GM23338 (cell line): ENCODE measurements at regions not wholly inside any gene's neighbourhood (a gene's known extent, or its start where the extent isn't known, plus 50 kb on each side); places are given as distances from the start of the nearest gene placed in this dataset.

Experiments used
- ATAC-seq: fragments of 200-7000 bp; cut with Tn5 transposase; 3 replicates; pipeline ENCODE4 v1.9.1; 2020
- DNase-seq: peaks from one replicate; pipeline ENCODE4 v3.0.0-alpha.2; 2015; ENCODE audit warnings: low spot score
- H2AFZ ChIP-seq: fragments of 200-600 bp; sonication (generic); 2 replicates; pipeline ENCODE4 v1.8.0; 2016; ENCODE audit warnings: antibody characterized with exemption, mild to moderate bottlenecking, moderate library complexity
- H3F3A ChIP-seq: fragments of 200-600 bp; sonication (generic); replicated peaks from 2 replicates; pipeline ENCODE4 v1.8.0; 2017; ENCODE audit warnings: antibody characterized with exemption, mixed run types, low read depth
- H3K27ac ChIP-seq: fragments of 200-600 bp; sonication (generic); 2 replicates; pipeline ENCODE4 v1.6.1; 2016; ENCODE audit warnings: low read depth
- H3K27me3 ChIP-seq: fragments of 200-600 bp; sonication (generic); 2 replicates; pipeline ENCODE4 v1.8.0; 2016; ENCODE audit warnings: mild to moderate bottlenecking, mixed run types, moderate library complexity; ENCODE audit not compliant: insufficient read depth
- H3K36me3 ChIP-seq: fragments of 200-600 bp; sonication (generic); 2 replicates; pipeline ENCODE4 v1.8.0; 2016; ENCODE audit warnings: mild to moderate bottlenecking; ENCODE audit not compliant: insufficient read depth
- H3K4me1 ChIP-seq: fragments of 200-600 bp; sonication (generic); 2 replicates; pipeline ENCODE4 v1.8.0; 2016; ENCODE audit warnings: mild to moderate bottlenecking, moderate library complexity; ENCODE audit not compliant: insufficient read depth
- H3K4me2 ChIP-seq: fragments of 200-600 bp; sonication (generic); 2 replicates; pipeline ENCODE4 v1.7.1; 2017; ENCODE audit warnings: mixed run types
- H3K4me3 ChIP-seq: fragments of 200-600 bp; sonication (generic); 2 replicates; pipeline ENCODE4 v1.6.1; 2016; ENCODE audit warnings: mixed run types
- H3K79me2 ChIP-seq: fragments of 200-600 bp; sonication (generic); replicated peaks from 2 replicates; pipeline ENCODE4 v1.8.0; 2017; ENCODE audit warnings: mild to moderate bottlenecking; ENCODE audit not compliant: insufficient read depth
- H3K9me2 ChIP-seq: fragments of 200-600 bp; sonication (generic); 2 replicates; pipeline ENCODE4 v1.8.0; 2017; ENCODE audit not compliant: insufficient read depth
- H4K20me1 ChIP-seq: fragments of 200-600 bp; sonication (generic); replicated peaks from 2 replicates; pipeline ENCODE4 v1.8.0; 2017; ENCODE audit warnings: mild to moderate bottlenecking; ENCODE audit not compliant: insufficient read depth
- H3K27ac Mint-ChIP-seq: 2 replicates; pipeline ENCODE4 v1.8.0; 2020; ENCODE audit warnings: inconsistent platforms, mild to moderate bottlenecking, moderate library complexity, mixed read lengths
- H3K27me3 Mint-ChIP-seq: 3 replicates; pipeline ENCODE4 v1.8.0; 2022; ENCODE audit warnings: low read depth, mild to moderate bottlenecking, moderate library complexity, mixed read lengths, inconsistent platforms; ENCODE audit not compliant: insufficient read depth, poor library complexity
- H3K36me3 Mint-ChIP-seq: 3 replicates; pipeline ENCODE4 v1.8.0; 2021; ENCODE audit warnings: low read depth, mild to moderate bottlenecking, inconsistent platforms, moderate library complexity, mixed read lengths
- H3K4me1 Mint-ChIP-seq: 3 replicates; pipeline ENCODE4 v1.8.0; 2020; ENCODE audit warnings: mild to moderate bottlenecking, inconsistent platforms, mixed read lengths
- H3K4me3 Mint-ChIP-seq: 3 replicates; pipeline ENCODE4 v1.8.0; 2021; ENCODE audit warnings: moderate library complexity, mild to moderate bottlenecking, inconsistent platforms, mixed read lengths
- H3K9me3 Mint-ChIP-seq: 3 replicates; pipeline ENCODE4 v1.8.0; 2020; ENCODE audit warnings: moderate library complexity, mild to moderate bottlenecking, inconsistent platforms, mixed read lengths
- CREB1 ChIP-seq: fragments of 250-450 bp; sonication (Bioruptor Pico); IDR thresholded peaks from 2 replicates; pipeline ENCODE4 v1.5.0; 2020; ENCODE audit warnings: low read depth, mild to moderate bottlenecking, moderate library complexity
- CTCF ChIP-seq, 2 experiments: fragments of 200-600 bp in 1 of 2; sonication (generic) in 1 of 2; conservative IDR thresholded peaks; 2 replicates each; pipeline versions ENCODE4 v1.5.1 to v1.6.1; 2016 to 2017; ENCODE audit warnings: antibody characterized with exemption in 2 of 2, low read depth in 2 of 2, mild to moderate bottlenecking in 2 of 2, moderate library complexity in 1 of 2
- ETS1 ChIP-seq: IDR thresholded peaks from 2 replicates; pipeline ENCODE4 v1.6.1; 2016; ENCODE audit warnings: antibody characterized with exemption
- EZH2 ChIP-seq: fragments of 200-600 bp; sonication (generic); IDR thresholded peaks from one replicate; pipeline ENCODE4 v1.8.0; 2017; ENCODE audit warnings: antibody characterized with exemption, mild to moderate bottlenecking, low read depth; ENCODE audit not compliant: unreplicated experiment
- EZH2phosphoT487 ChIP-seq: fragments of 200-600 bp; sonication (generic); IDR thresholded peaks from one replicate; pipeline ENCODE4 v1.8.1; 2018; ENCODE audit warnings: antibody characterized with exemption; ENCODE audit not compliant: unreplicated experiment
- JUNB ChIP-seq: IDR thresholded peaks from one replicate; pipeline ENCODE4 v1.6.1; 2016; ENCODE audit warnings: antibody characterized with exemption; ENCODE audit not compliant: unreplicated experiment
- NANOG ChIP-seq: IDR thresholded peaks from 2 replicates; pipeline ENCODE4 v1.6.1; 2016; ENCODE audit warnings: antibody characterized with exemption, borderline replicate concordance
- POLR2AphosphoS5 ChIP-seq: IDR thresholded peaks from 2 replicates; pipeline ENCODE4 v1.6.1; 2016; ENCODE audit warnings: antibody characterized with exemption, low read depth
- REST ChIP-seq: IDR thresholded peaks from one replicate; pipeline ENCODE4 v1.6.1; 2018; ENCODE audit warnings: antibody characterized with exemption; ENCODE audit not compliant: unreplicated experiment
- STAT1 ChIP-seq: IDR thresholded peaks from one replicate; pipeline ENCODE4 v1.6.1; 2016; ENCODE audit warnings: antibody characterized with exemption; ENCODE audit not compliant: unreplicated experiment
- ZNF114 ChIP-seq: fragments of 250-450 bp; sonication (Bioruptor Pico); IDR thresholded peaks from 2 replicates; pipeline ENCODE4 v1.5.0; 2020; ENCODE audit warnings: mild to moderate bottlenecking, moderate library complexity
- ZNF331 ChIP-seq: fragments of 250-450 bp; sonication (Bioruptor Pico); IDR thresholded peaks from 2 replicates; pipeline ENCODE4 v1.5.0; 2020; ENCODE audit warnings: low read depth, mild to moderate bottlenecking, moderate library complexity
- ZNF462 ChIP-seq: fragments of 250-450 bp; sonication (Bioruptor Pico); IDR thresholded peaks from 2 replicates; pipeline ENCODE4 v1.5.0; 2020; ENCODE audit warnings: mild to moderate bottlenecking, moderate library complexity

- H3K4me1 Mint-ChIP-seq: 0 out of 3 replicates have a peak, but pooled peaks cover 3% of the 10 kb centered on the region
- H3K27ac Mint-ChIP-seq: no peak overlapping the region
- no peaks in the 10 kb centered on the region for H4K20me1 ChIP-seq
Observed at GRCh38 chr14:46198676-46199075, 452.9 kb downstream of the RPL10L start.

More at GRCh38 chr14:46198676-46199075, 452.9 kb downstream of the RPL10L start:
- Histone ChIP-seq H3K36me3 (no peaks in the 10 kb centered on the region), H3K79me2 (no peaks in the 10 kb centered on the region), H2AFZ (no peak overlapping the region), H3K27me3 (no peaks in the 10 kb centered on the region), H3K4me2 (no peak overlapping the region), H3F3A (no peaks in the 10 kb centered on the region), H3K4me3 (no peak overlapping the region), H3K27ac (no peak overlapping the region), H3K9me2 (no peaks in the 10 kb centered on the region), H3K4me1 (no peaks in the 10 kb centered on the region)
- DNase-seq (no peak), ATAC-seq (no peak)
- no peak overlapping the region for H3K4me3 Mint-ChIP-seq
- no peaks in the 10 kb centered on the region for H3K36me3 Mint-ChIP-seq
- H3K9me3 Mint-ChIP-seq: no peaks in the 10 kb centered on the region
- H3K27me3 Mint-ChIP-seq: no peaks in the 10 kb centered on the region
- TF ChIP-seq ZNF331 (no peak), ZNF114 (CRISPR knock-in tag) (no peak), ZNF462 (CRISPR knock-in tag) (no peak), CTCF (conservative IDR thresholded peaks at IDR 0.05; ENCODE audit: low read depth in 2 of 2) (no peak), CREB1 (no peak), STAT1 (no peak), ETS1 (no peak), JUNB (no peak), NANOG (no peak), POLR2AphosphoS5 (no peak), EZH2phosphoT487 (no peak), REST (no peak), EZH2 (no peak)
